Breast epithelium (tissue), 3 donors: ENCODE measurements at regions not wholly inside any gene's neighbourhood (a gene's known extent, or its start where the extent isn't known, plus 50 kb on each side); places are given as distances from the start of the nearest gene placed in this dataset.

Experiments used
- CTCF ChIP-seq, 3 donors: fragments of 450-650 bp; IDR thresholded peaks; one replicate each; pipeline ENCODE4 v1.5.1; 2016 to 2017; ENCODE audit warnings: antibody characterized with exemption in 3 of 3, mild to moderate bottlenecking in 3 of 3, moderate library complexity in 3 of 3
- POLR2A ChIP-seq: fragments of 450-650 bp; IDR thresholded peaks from one replicate; pipeline ENCODE4 v1.6.1; 2016; ENCODE audit warnings: antibody characterized with exemption, mild to moderate bottlenecking, moderate library complexity
- POLR2AphosphoS5 ChIP-seq, 3 donors: sonication (generic); formaldehyde crosslinking; IDR thresholded peaks; one replicate each; pipeline ENCODE4 v1.6.1; 2017; ENCODE audit warnings: antibody characterized with exemption in 3 of 3

- TF ChIP-seq POLR2A = no peak
- TF ChIP-seq CTCF (IDR thresholded peaks at IDR 0.05) = no peak
- TF ChIP-seq POLR2AphosphoS5 (IDR thresholded peaks at IDR 0.05) = no peak
These were observed 669.0 kb downstream of the ACTL7B start for GRCh38 chr9:108186642-108187395.
